ENCODE measurements at regions not wholly inside any gene's neighbourhood (a gene's known extent, or its start where the extent isn't known, plus 50 kb on each side); places are given as distances from the start of the nearest gene placed in this dataset.

GRCh38 chr13:107736170-107736569, 479.2 kb downstream of the LIG4 start:
- intact Hi-C loops (cut with DNase I) = no loop called here

GRCh38 chr13:107734891-107735625, 480.3 kb downstream of the LIG4 start:
- peaks cover 0 to 3% (median 0%) of the 10 kb centered on the region in 4 donors for H3K9me3 ChIP-seq
- intact Hi-C loops (cut with DNase I) = no loop called here
- no peaks in the 10 kb centered on the region for H3K27me3 ChIP-seq
- 51% methylated on average over 7 of the region's 7 CpGs for WGBS
- H3K4me3 ChIP-seq = no peak overlapping the region
- H3K27ac ChIP-seq (replicated peaks in 1 of 4) = no peak overlapping the region
- H3K4me1 ChIP-seq = no peaks in the 10 kb centered on the region
- H3K36me3 ChIP-seq = no peaks in the 10 kb centered on the region
- TF ChIP-seq POLR2AphosphoS5 (IDR thresholded peaks at IDR 0.05) (no peak), POLR2A (IDR thresholded peaks at IDR 0.05; ENCODE audit: low read depth) (no peak), EP300 (IDR thresholded peaks at IDR 0.05) (no peak), CTCF (IDR thresholded peaks at IDR 0.05) (no peak)
- DNase-seq (ENCODE audit: extremely low spot score) = no peak

More at GRCh38 chr13:107736170-107736569, 479.2 kb downstream of the LIG4 start:
- no peaks in the 10 kb centered on the region for H3K27me3 ChIP-seq
- peaks cover 0 to 3% (median 0%) of the 10 kb centered on the region in 4 donors for H3K9me3 ChIP-seq
- WGBS = 75% methylated on average over 11 of the region's 11 CpGs
- H3K36me3 ChIP-seq = no peaks in the 10 kb centered on the region
- DNase-seq (ENCODE audit: extremely low spot score) = no peak
- no peak for TF ChIP-seq CTCF (IDR thresholded peaks at IDR 0.05)
- TF ChIP-seq POLR2AphosphoS5 (IDR thresholded peaks at IDR 0.05) = no peak
- no peak for TF ChIP-seq EP300 (IDR thresholded peaks at IDR 0.05)
- TF ChIP-seq POLR2A (IDR thresholded peaks at IDR 0.05; ENCODE audit: low read depth) = no peak
- no peak overlapping the region for H3K27ac ChIP-seq (replicated peaks in 1 of 4)
- H3K4me1 ChIP-seq = no peaks in the 10 kb centered on the region
- no peak overlapping the region for H3K4me3 ChIP-seq

GRCh38 chr13:107733276-107733675, 482.1 kb downstream of the LIG4 start:
- H3K36me3 ChIP-seq = no peaks in the 10 kb centered on the region
- TF ChIP-seq CTCF (IDR thresholded peaks at IDR 0.05) (no peak), EP300 (IDR thresholded peaks at IDR 0.05) (no peak), POLR2AphosphoS5 (IDR thresholded peaks at IDR 0.05) (no peak), POLR2A (IDR thresholded peaks at IDR 0.05; ENCODE audit: low read depth) (no peak)
- no peak overlapping the region for H3K4me3 ChIP-seq
- H3K27ac ChIP-seq (replicated peaks in 1 of 4) = no peak overlapping the region
- intact Hi-C loops (cut with DNase I) = no loop called here
- H3K27me3 ChIP-seq = no peaks in the 10 kb centered on the region
- no peak for DNase-seq (ENCODE audit: extremely low spot score)
- no peaks in the 10 kb centered on the region for H3K4me1 ChIP-seq
- H3K9me3 ChIP-seq = peaks cover 0 to 3% (median 0%) of the 10 kb centered on the region in 4 donors

GRCh38 chr13:107730813-107731212, 484.5 kb downstream of the LIG4 start:
- no peaks in the 10 kb centered on the region for H3K27me3 ChIP-seq
- no peaks in the 10 kb centered on the region for H3K36me3 ChIP-seq
- H3K9me3 ChIP-seq = peaks cover 0 to 3% (median 0%) of the 10 kb centered on the region in 4 donors
- no peak overlapping the region for H3K27ac ChIP-seq (replicated peaks in 1 of 4)
- H3K4me1 ChIP-seq = no peaks in the 10 kb centered on the region
- intact Hi-C loops (cut with DNase I) = no loop called here
- DNase-seq (ENCODE audit: extremely low spot score) = no peak
- 74% methylated on average over 6 of the region's 6 CpGs for WGBS
- TF ChIP-seq CTCF (IDR thresholded peaks at IDR 0.05) (no peak), POLR2AphosphoS5 (IDR thresholded peaks at IDR 0.05) (no peak)
- H3K4me3 ChIP-seq = no peak overlapping the region
